PC-9 (cell line): ENCODE measurements at regions not wholly inside any gene's neighbourhood (a gene's known extent, or its start where the extent isn't known, plus 50 kb on each side); places are given as distances from the start of the nearest gene placed in this dataset.
A peak's percentile ranks its signal among the peaks of the same experiment; 100 is the strongest.

Experiments used
- BruUV-seq: library from RNA; stranded (reverse); fragments of 400-500 nt; replicated peaks from 2 replicates; lab custom pipeline; 2021; lab: Mats Ljungman, UMichigan
- CTCF ChIA-PET: fragments of 300-600 bp; sonication (Branson Sonifier 250); formaldehyde crosslinking; loops from one replicate; lab custom pipeline; 2022; ENCODE audit warnings: antibody characterized with exemption; lab: Charles Lee
- POLR2A ChIA-PET: fragments of 300-600 bp; sonication (Branson Sonifier 250); formaldehyde crosslinking; loops from one replicate; lab custom pipeline; 2022; ENCODE audit warnings: antibody characterized with exemption; ENCODE audit not compliant: unreplicated experiment; lab: Charles Lee
- DNase-seq, 2 experiments: peaks; one replicate each; pipeline versions ENCODE4 v3.0.0 to v3.0.0-alpha.2; 2015 to 2022; ENCODE audit warnings: mixed read lengths in 1 of 2
- H2AFZ ChIP-seq: fragments of 200-600 bp; sonication (generic); 2 replicates; pipeline ENCODE4 v1.8.1; 2017; ENCODE audit warnings: antibody characterized with exemption
- H3F3A ChIP-seq: fragments of 200-600 bp; sonication (generic); 2 replicates; pipeline ENCODE4 v1.8.1; 2017; ENCODE audit warnings: antibody characterized with exemption, mild to moderate bottlenecking, low read depth; ENCODE audit not compliant: insufficient read depth
- H3K27ac ChIP-seq: fragments of 200-600 bp; sonication (generic); 2 replicates; pipeline ENCODE4 v1.6.1; 2016; ENCODE audit warnings: mixed run types
- H3K27me3 ChIP-seq: fragments of 200-600 bp; sonication (generic); 2 replicates; pipeline ENCODE4 v1.6.1; 2016; ENCODE audit warnings: low read depth, mixed run types; ENCODE audit not compliant: insufficient read depth
- H3K36me3 ChIP-seq: fragments of 200-600 bp; sonication (generic); 2 replicates; pipeline ENCODE4 v1.6.1; 2016; ENCODE audit warnings: low read depth, mixed run types
- H3K4me1 ChIP-seq: fragments of 200-600 bp; sonication (generic); replicated peaks from 2 replicates; pipeline ENCODE4 v1.6.1; 2016; ENCODE audit warnings: mixed run types; ENCODE audit not compliant: insufficient read depth
- H3K4me2 ChIP-seq: fragments of 200-600 bp; sonication (generic); 2 replicates; pipeline ENCODE4 v1.6.1; 2017; ENCODE audit warnings: mixed run types
- H3K4me3 ChIP-seq: fragments of 200-600 bp; sonication (generic); 2 replicates; pipeline ENCODE4 v1.6.1; 2016; ENCODE audit warnings: mixed run types
- H3K79me2 ChIP-seq: fragments of 200-600 bp; sonication (generic); 2 replicates; pipeline ENCODE4 v1.6.1; 2017; ENCODE audit warnings: low read depth, mixed run types
- H3K9me2 ChIP-seq: fragments of 200-600 bp; sonication (generic); 2 replicates; pipeline ENCODE4 v1.8.1; 2017; ENCODE audit warnings: mild to moderate bottlenecking; ENCODE audit not compliant: insufficient read depth
- H3K9me3 ChIP-seq: fragments of 200-600 bp; sonication (generic); 2 replicates; pipeline ENCODE4 v1.8.1; 2016; ENCODE audit warnings: low read depth; ENCODE audit not compliant: insufficient read depth
- H4K20me1 ChIP-seq: fragments of 200-600 bp; sonication (generic); 2 replicates; pipeline ENCODE4 v1.8.1; 2017; ENCODE audit not compliant: insufficient read depth
- CTCF ChIP-seq: fragments of 200-600 bp; sonication (generic); conservative IDR thresholded peaks from 2 replicates; pipeline ENCODE4 v1.6.1; 2017; ENCODE audit warnings: mixed run types, antibody characterized with exemption, mild to moderate bottlenecking, moderate library complexity
- EZH2 ChIP-seq: fragments of 200-600 bp; sonication (generic); IDR thresholded peaks from 2 replicates; pipeline ENCODE4 v1.8.0; 2017; ENCODE audit warnings: antibody characterized with exemption, low read depth
- intact Hi-C: fragments of 100-400 bp; cut with micrococcal nuclease; formaldehyde crosslinking; loops from one replicate; pipeline ENCODE4 v1.10.0; 2022; ENCODE audit not compliant: unreplicated experiment

- intact Hi-C loops, result no loop called here
- Histone ChIP-seq H3K9me2 (no peaks in the 10 kb centered on the region), H3K9me3 (no peaks in the 10 kb centered on the region), H4K20me1 (no peaks in the 10 kb centered on the region), H3K4me3 (no peak overlapping the region), H2AFZ (no peak overlapping the region), H3K79me2 (no peaks in the 10 kb centered on the region), H3K4me1 (peaks cover 13% of the 10 kb centered on the region), H3K4me2 (no peak overlapping the region), H3F3A (peaks cover 10% of the 10 kb centered on the region; the same call in 1 of the 2 replicates), H3K36me3 (no peaks in the 10 kb centered on the region), H3K27me3 (no peaks in the 10 kb centered on the region), H3K27ac (no peak overlapping the region)
- no peak for DNase-seq
- ChIA-PET POLR2A (no interaction called here), CTCF (no interaction called here)
- TF ChIP-seq CTCF (no peak), EZH2 (no peak)
- BruUV-seq, result no TSS peak
Measured at GRCh38 chr9:99438596-99438995, 216.5 kb downstream of the SEC61B start.

- peaks cover 20% of the 10 kb centered on the region for H3K4me1 ChIP-seq
- CTCF ChIA-PET, result no interaction called here
- no peaks in the 10 kb centered on the region for H3K27me3 ChIP-seq
- peaks cover 15% of the 10 kb centered on the region; the same call in 1 of the 2 replicates for H3F3A ChIP-seq
- intact Hi-C loops, result no loop called here
- POLR2A ChIA-PET, result no interaction called here
- no peaks in the 10 kb centered on the region for H3K9me3 ChIP-seq
- no peak overlapping the region for H2AFZ ChIP-seq
- no peak overlapping the region for H3K4me2 ChIP-seq
- DNase-seq, result no peak
- no peaks in the 10 kb centered on the region for H3K9me2 ChIP-seq
- no peak overlapping the region for H3K4me3 ChIP-seq
- no TSS peak for BruUV-seq
- no peaks in the 10 kb centered on the region for H4K20me1 ChIP-seq
- H3K27ac ChIP-seq, result no peak overlapping the region
- TF ChIP-seq CTCF (no peak), EZH2 (no peak)
- H3K36me3 ChIP-seq, result no peaks in the 10 kb centered on the region
- H3K79me2 ChIP-seq, result no peaks in the 10 kb centered on the region
Measured at GRCh38 chr9:99441829-99442228, 219.7 kb downstream of the SEC61B start.

DNA sequence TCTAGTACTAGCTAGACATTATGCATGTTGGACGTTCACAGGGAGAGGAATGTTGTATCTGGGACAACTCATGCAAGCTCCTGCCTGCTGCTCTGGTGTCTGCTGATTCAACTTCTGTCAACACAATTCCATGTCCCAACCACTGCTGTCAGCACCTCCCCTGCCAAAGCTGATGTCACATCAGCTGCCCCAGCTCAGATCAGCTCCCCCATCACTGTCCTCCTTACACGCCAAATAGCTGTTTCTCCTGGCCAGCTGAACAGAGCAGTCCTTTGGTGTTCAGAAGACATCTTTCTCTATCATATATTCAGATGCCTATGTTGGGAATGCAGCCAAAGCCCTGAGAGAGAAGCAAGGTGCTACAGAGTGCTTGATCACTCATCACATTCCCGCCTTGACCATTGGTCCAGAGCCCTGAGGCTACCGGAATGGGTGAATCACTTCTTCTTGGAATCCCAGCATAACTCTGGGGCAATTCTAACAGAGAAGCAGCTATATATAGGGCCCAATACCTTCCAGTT, 223.3 kb downstream of the SEC61B start:
- H3K79me2 ChIP-seq, result no peaks in the 10 kb centered on the region
- peaks cover 15% of the 10 kb centered on the region; the same call in 1 of the 2 replicates for H3F3A ChIP-seq
- peak overlapping the region; percentile 23; the same call in 1 of the 2 replicates for H3K4me2 ChIP-seq
- H3K9me2 ChIP-seq, result no peaks in the 10 kb centered on the region
- BruUV-seq, result no TSS peak
- peaks cover 20% of the 10 kb centered on the region for H3K4me1 ChIP-seq
- CTCF ChIA-PET, result no interaction called here
- no peaks in the 10 kb centered on the region for H3K27me3 ChIP-seq
- no peak overlapping the region for H3K27ac ChIP-seq
- H2AFZ ChIP-seq, result no peak overlapping the region
- intact Hi-C loops, result no loop called here
- H3K9me3 ChIP-seq, result no peaks in the 10 kb centered on the region
- POLR2A ChIA-PET, result no interaction called here
- no peak overlapping the region for H3K4me3 ChIP-seq
- H4K20me1 ChIP-seq, result no peaks in the 10 kb centered on the region
- no peak for TF ChIP-seq CTCF
- no peak for TF ChIP-seq EZH2
- no peaks in the 10 kb centered on the region for H3K36me3 ChIP-seq
- DNase-seq, result peak; percentile 58 to 69
